ENCODE measurements at regions not wholly inside any gene's neighbourhood (a gene's known extent, or its start where the extent isn't known, plus 50 kb on each side); places are given as distances from the start of the nearest gene placed in this dataset.

- Histone ChIP-seq H3K4me3 (no peak overlapping the region), H3K4me1 (ENCODE audit: control insufficient read depth in 5 of 5, insufficient read depth in 5 of 5, low read length in 5 of 5) (no peaks in the 10 kb centered on the region), H3K36me3 (ENCODE audit: control insufficient read depth in 4 of 4, insufficient read depth in 4 of 4, low read length in 4 of 4) (no peaks in the 10 kb centered on the region), H3K27me3 (ENCODE audit: control insufficient read depth in 3 of 3, insufficient read depth in 3 of 3, low read length in 2 of 3) (peaks cover 0 to 2% (median 0%) of the 10 kb centered on the region in 3 donors), H3K9me3 (ENCODE audit: control insufficient read depth in 4 of 4, insufficient read depth in 3 of 4, low read length in 3 of 4) (no peaks in the 10 kb centered on the region), H3K27ac (ENCODE audit: low read depth in 1 of 2, low read length in 1 of 2) (no peak overlapping the region), H3K9ac (ENCODE audit: insufficient read depth in 1 of 2, low read length in 2 of 2) (no peak overlapping the region)
- 96 to 100% methylated on average over 1 of the region's 1 CpG for WGBS, 2 donors
- no peak for ATAC-seq (ENCODE audit: insufficient read depth, low FRiP score)
- no peak for DNase-seq
- no peak for TF ChIP-seq CTCF (IDR thresholded peaks at IDR 0.05; ENCODE audit: control extremely low read depth, extremely low read depth)
Observed at GRCh38 chr5:158255609-158256008, 396.7 kb upstream of the CLINT1 start.

- no peak for ATAC-seq (ENCODE audit: insufficient read depth, low FRiP score)
- no peaks in the 10 kb centered on the region for H3K4me1 ChIP-seq (ENCODE audit: control insufficient read depth in 5 of 5, insufficient read depth in 5 of 5, low read length in 5 of 5)
- H3K9ac ChIP-seq (ENCODE audit: insufficient read depth in 1 of 2, low read length in 2 of 2): no peak overlapping the region
- no peak overlapping the region for H3K4me3 ChIP-seq
- no peaks in the 10 kb centered on the region for H3K9me3 ChIP-seq (ENCODE audit: control insufficient read depth in 4 of 4, insufficient read depth in 3 of 4, low read length in 3 of 4)
- no peak overlapping the region for H3K27ac ChIP-seq (ENCODE audit: low read depth in 1 of 2, low read length in 1 of 2)
- no peaks in the 10 kb centered on the region for H3K36me3 ChIP-seq (ENCODE audit: control insufficient read depth in 4 of 4, insufficient read depth in 4 of 4, low read length in 4 of 4)
- TF ChIP-seq CTCF (IDR thresholded peaks at IDR 0.05; ENCODE audit: control extremely low read depth, extremely low read depth): no peak
- 75 to 87% methylated on average over 6 of the region's 6 CpGs for WGBS, 2 donors
- no peaks in the 10 kb centered on the region for H3K27me3 ChIP-seq (ENCODE audit: control insufficient read depth in 3 of 3, insufficient read depth in 3 of 3, low read length in 2 of 3)
- DNase-seq: no peak
Observed at GRCh38 chr5:158246661-158247060, 387.7 kb upstream of the CLINT1 start.

- Histone ChIP-seq H3K9ac (ENCODE audit: insufficient read depth in 1 of 2, low read length in 2 of 2) (no peak overlapping the region), H3K9me3 (ENCODE audit: control insufficient read depth in 4 of 4, insufficient read depth in 3 of 4, low read length in 3 of 4) (no peaks in the 10 kb centered on the region), H3K4me3 (no peak overlapping the region), H3K27ac (ENCODE audit: low read depth in 1 of 2, low read length in 1 of 2) (no peak overlapping the region), H3K27me3 (ENCODE audit: control insufficient read depth in 3 of 3, insufficient read depth in 3 of 3, low read length in 2 of 3) (no peaks in the 10 kb centered on the region), H3K36me3 (ENCODE audit: control insufficient read depth in 4 of 4, insufficient read depth in 4 of 4, low read length in 4 of 4) (no peaks in the 10 kb centered on the region), H3K4me1 (ENCODE audit: control insufficient read depth in 5 of 5, insufficient read depth in 5 of 5, low read length in 5 of 5) (no peaks in the 10 kb centered on the region)
- ATAC-seq (ENCODE audit: insufficient read depth, low FRiP score) (no peak), DNase-seq (no peak)
- no peak for TF ChIP-seq CTCF (IDR thresholded peaks at IDR 0.05; ENCODE audit: control extremely low read depth, extremely low read depth)
Observed at GRCh38 chr5:158245513-158245912, 386.6 kb upstream of the CLINT1 start.

- Histone ChIP-seq H3K4me3 (no peak overlapping the region), H3K9ac (ENCODE audit: insufficient read depth in 1 of 2, low read length in 2 of 2) (no peak overlapping the region), H3K27ac (ENCODE audit: low read depth in 1 of 2, low read length in 1 of 2) (no peak overlapping the region), H3K27me3 (ENCODE audit: control insufficient read depth in 3 of 3, insufficient read depth in 3 of 3, low read length in 2 of 3) (no peaks in the 10 kb centered on the region), H3K9me3 (ENCODE audit: control insufficient read depth in 4 of 4, insufficient read depth in 3 of 4, low read length in 3 of 4) (no peaks in the 10 kb centered on the region), H3K36me3 (ENCODE audit: control insufficient read depth in 4 of 4, insufficient read depth in 4 of 4, low read length in 4 of 4) (no peaks in the 10 kb centered on the region), H3K4me1 (ENCODE audit: control insufficient read depth in 5 of 5, insufficient read depth in 5 of 5, low read length in 5 of 5) (no peaks in the 10 kb centered on the region)
- 87 to 96% methylated on average over 3 of the region's 3 CpGs for WGBS, 2 donors
- ATAC-seq (ENCODE audit: insufficient read depth, low FRiP score): no peak
- no peak for TF ChIP-seq CTCF (IDR thresholded peaks at IDR 0.05; ENCODE audit: control extremely low read depth, extremely low read depth)
- DNase-seq: no peak
Observed at GRCh38 chr5:158244882-158245281, 385.9 kb upstream of the CLINT1 start.

Data from lung (tissue), 11 donors.